MG63 (cell line): ENCODE measurements at regions not wholly inside any gene's neighbourhood (a gene's known extent, or its start where the extent isn't known, plus 50 kb on each side); places are given as distances from the start of the nearest gene placed in this dataset.
"Not testable (repeated sequence)": the region's sequence is repeated elsewhere in the genome, so short reads cannot be mapped to it uniquely, and the experiment has no call there.

ENCODE experiments used
- DNase-seq: peaks from one replicate; pipeline ENCODE4 v3.0.0-alpha.2; 2020
- H3K27me3 ChIP-seq: fragments of 250-450 bp; sonication (Bioruptor Pico); 2 replicates; pipeline ENCODE4 v1.5.1; 2020; ENCODE audit warnings: mild to moderate bottlenecking, moderate library complexity
- H3K36me3 ChIP-seq: fragments of 250-450 bp; sonication (Bioruptor Pico); 2 replicates; pipeline ENCODE4 v1.5.1; 2020; ENCODE audit warnings: mild to moderate bottlenecking, moderate library complexity
- H3K4me3 ChIP-seq: fragments of 250-450 bp; sonication (Bioruptor Pico); 2 replicates; pipeline ENCODE4 v1.5.1; 2020; ENCODE audit warnings: mild to moderate bottlenecking, moderate library complexity
- H3K9me3 ChIP-seq: fragments of 250-450 bp; sonication (Bioruptor Pico); 2 replicates; pipeline ENCODE4 v1.5.1; 2020; ENCODE audit warnings: mild to moderate bottlenecking, moderate library complexity

- no peaks in the 10 kb centered on the region for H3K27me3 ChIP-seq
These were observed 110.8 kb downstream of the TEX29 start for GRCh38 chr13:111431206-111431605.

GRCh38 chr13:111434578-111435159 is 114.2 kb downstream of the TEX29 start:
- H3K4me3 ChIP-seq = no peak overlapping the region
- H3K9me3 ChIP-seq = no peaks in the 10 kb centered on the region
- no peaks in the 10 kb centered on the region for H3K36me3 ChIP-seq
- H3K27me3 ChIP-seq = no peaks in the 10 kb centered on the region
- DNase-seq = no peak

More at GRCh38 chr13:111431206-111431605, 110.8 kb downstream of the TEX29 start:
- DNase-seq = no peak
- H3K4me3 ChIP-seq = no peak overlapping the region
- H3K9me3 ChIP-seq = no peaks in the 10 kb centered on the region
- no peaks in the 10 kb centered on the region for H3K36me3 ChIP-seq

- Histone ChIP-seq H3K36me3 (no peaks in the 10 kb centered on the region), H3K4me3 (no peak overlapping the region), H3K27me3 (no peaks in the 10 kb centered on the region), H3K9me3 (no peaks in the 10 kb centered on the region)
- DNase-seq = no peak
These were observed 116.0 kb downstream of the TEX29 start for GRCh38 chr13:111436446-111436845.

GRCh38 chr13:111437417-111437816 is 117.0 kb downstream of the TEX29 start:
- no peak overlapping the region for H3K4me3 ChIP-seq
- DNase-seq = no peak
- H3K36me3 ChIP-seq = no peaks in the 10 kb centered on the region
- no peaks in the 10 kb centered on the region for H3K27me3 ChIP-seq
- H3K9me3 ChIP-seq = no peaks in the 10 kb centered on the region

GRCh38 chr13:111437856-111438547 is 117.6 kb downstream of the TEX29 start:
- no peaks in the 10 kb centered on the region for H3K9me3 ChIP-seq
- no peak for DNase-seq
- no peak overlapping the region for H3K4me3 ChIP-seq
- H3K27me3 ChIP-seq = no peaks in the 10 kb centered on the region
- H3K36me3 ChIP-seq = no peaks in the 10 kb centered on the region

- H3K27me3 ChIP-seq, H3K9me3 ChIP-seq, DNase-seq, H3K4me3 ChIP-seq, H3K36me3 ChIP-seq: not testable (repeated sequence)
These were observed 120.0 kb downstream of the TEX29 start for GRCh38 chr13:111440492-111440891.

- Histone ChIP-seq H3K9me3 (no peaks in the 10 kb centered on the region), H3K27me3 (no peaks in the 10 kb centered on the region), H3K4me3 (no peak overlapping the region), H3K36me3 (no peaks in the 10 kb centered on the region)
- no peak for DNase-seq
These were observed 123.5 kb downstream of the TEX29 start for GRCh38 chr13:111443981-111444380.

- Histone ChIP-seq H3K27me3 (peaks cover 1% of the 10 kb centered on the region; the same call in 1 of the 2 replicates), H3K36me3 (no peaks in the 10 kb centered on the region), H3K4me3 (no peak overlapping the region), H3K9me3 (no peaks in the 10 kb centered on the region)
- no peak for DNase-seq
These were observed 128.1 kb downstream of the TEX29 start for GRCh38 chr13:111448504-111448903.

GRCh38 chr13:111449041-111449440 is 128.6 kb downstream of the TEX29 start:
- no peak for DNase-seq
- H3K27me3 ChIP-seq = peaks cover 3% of the 10 kb centered on the region; the same call in 1 of the 2 replicates
- H3K9me3 ChIP-seq = 0 out of 2 replicates have a peak, but pooled peaks cover 2% of the 10 kb centered on the region
- H3K4me3 ChIP-seq = no peak overlapping the region
- no peaks in the 10 kb centered on the region for H3K36me3 ChIP-seq

GRCh38 chr13:111451402-111451801 is 131.0 kb downstream of the TEX29 start:
- DNase-seq = no peak
- Histone ChIP-seq H3K4me3 (no peak overlapping the region), H3K27me3 (peaks cover 3% of the 10 kb centered on the region; the same call in 1 of the 2 replicates), H3K9me3 (0 out of 2 replicates have a peak, but pooled peaks cover 3% of the 10 kb centered on the region), H3K36me3 (no peaks in the 10 kb centered on the region)

- DNase-seq = no peak
- Histone ChIP-seq H3K4me3 (no peak overlapping the region), H3K36me3 (no peaks in the 10 kb centered on the region), H3K27me3 (peaks cover 3% of the 10 kb centered on the region; the same call in 1 of the 2 replicates), H3K9me3 (0 out of 2 replicates have a peak, but pooled peaks cover 3% of the 10 kb centered on the region)
These were observed 136.2 kb downstream of the TEX29 start for GRCh38 chr13:111456452-111457230.

GRCh38 chr13:111458001-111458531 is 137.6 kb downstream of the TEX29 start:
- no peak for DNase-seq
- Histone ChIP-seq H3K27me3 (peaks cover 3% of the 10 kb centered on the region; the same call in 1 of the 2 replicates), H3K4me3 (no peak overlapping the region)

GRCh38 chr13:111458739-111459138 is 138.3 kb downstream of the TEX29 start:
- no peak overlapping the region for H3K4me3 ChIP-seq
- no peak for DNase-seq
- H3K36me3 ChIP-seq = no peaks in the 10 kb centered on the region
- peaks cover 3% of the 10 kb centered on the region; the same call in 1 of the 2 replicates for H3K27me3 ChIP-seq
- 0 out of 2 replicates have a peak, but pooled peaks cover 3% of the 10 kb centered on the region for H3K9me3 ChIP-seq

More at GRCh38 chr13:111458001-111458531, 137.6 kb downstream of the TEX29 start:
- Histone ChIP-seq H3K9me3 (0 out of 2 replicates have a peak, but pooled peaks cover 3% of the 10 kb centered on the region), H3K36me3 (no peaks in the 10 kb centered on the region)

- H3K36me3 ChIP-seq = no peaks in the 10 kb centered on the region
- H3K4me3 ChIP-seq = no peak overlapping the region
- no peak for DNase-seq
- peaks cover 3% of the 10 kb centered on the region; the same call in 1 of the 2 replicates for H3K27me3 ChIP-seq
- no peaks in the 10 kb centered on the region for H3K9me3 ChIP-seq
These were observed 139.5 kb downstream of the TEX29 start for GRCh38 chr13:111459803-111460547.

GRCh38 chr13:111460548-111461444 is 140.4 kb downstream of the TEX29 start:
- peak; percentile 23 for DNase-seq
- H3K27me3 ChIP-seq = peaks cover 3% of the 10 kb centered on the region; the same call in 1 of the 2 replicates

More at GRCh38 chr13:111460548-111461444, 140.4 kb downstream of the TEX29 start:
- H3K36me3 ChIP-seq = no peaks in the 10 kb centered on the region
- no peak overlapping the region for H3K4me3 ChIP-seq
- no peaks in the 10 kb centered on the region for H3K9me3 ChIP-seq
